GM19328 (cell line): ENCODE measurements at regions not wholly inside any gene's neighbourhood (a gene's known extent, or its start where the extent isn't known, plus 50 kb on each side); places are given as distances from the start of the nearest gene placed in this dataset.

Experiments used
- ATAC-seq: cut with Tn5 transposase; IDR thresholded peaks from one replicate; pipeline ENCODE4 v1.9.1; 2021; ENCODE audit warnings: mild to moderate bottlenecking, moderate library complexity; ENCODE audit not compliant: unreplicated experiment

DNA sequence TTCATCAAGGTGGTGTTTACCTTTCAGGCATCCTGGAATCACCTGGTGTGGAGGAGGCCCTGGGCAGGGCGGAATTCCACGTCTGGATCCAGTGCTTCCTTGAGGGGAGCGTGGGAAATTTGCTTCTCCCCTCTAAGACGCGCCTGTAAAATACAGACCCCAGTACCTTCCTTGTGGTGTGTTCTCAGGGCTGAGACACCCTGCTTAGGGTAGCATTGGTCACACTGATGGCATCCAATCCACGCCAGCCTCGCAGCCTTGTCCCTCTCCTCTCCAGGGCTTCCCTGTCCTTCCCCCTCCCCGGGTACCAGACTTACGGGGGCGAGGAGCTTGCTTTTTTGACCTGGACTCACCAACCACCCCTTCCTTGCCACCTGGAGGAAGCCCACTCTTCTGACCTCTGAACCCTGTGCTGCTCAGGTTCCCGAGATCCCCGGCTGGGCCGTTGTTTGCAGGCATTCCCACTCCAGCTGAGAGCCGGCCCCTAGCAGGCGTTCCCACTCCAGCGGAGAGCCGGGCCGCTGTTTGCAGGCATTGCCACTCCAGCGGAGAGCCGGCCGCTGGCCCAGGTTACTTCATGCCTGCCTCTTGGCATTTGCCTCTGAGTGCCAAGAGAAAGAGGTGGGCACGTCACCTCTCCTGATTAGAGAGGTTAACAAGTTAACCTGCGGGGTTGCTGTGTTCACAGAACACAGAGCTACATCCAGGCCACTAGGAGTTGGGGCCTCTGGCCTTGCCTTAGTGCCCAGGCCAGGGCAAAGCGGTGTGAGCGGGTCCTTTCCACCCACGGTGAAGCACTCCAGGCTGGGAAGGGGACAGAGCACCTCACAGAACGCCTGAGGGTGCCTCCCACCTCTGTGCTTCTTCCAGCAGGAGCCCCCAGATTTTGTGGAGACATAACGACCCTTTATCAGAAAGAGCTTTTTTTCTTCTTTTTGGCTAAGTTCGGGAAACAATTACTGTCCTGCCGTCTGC, 254.0 kb upstream of the PPP2R2D start:
- no peak for ATAC-seq

DNA sequence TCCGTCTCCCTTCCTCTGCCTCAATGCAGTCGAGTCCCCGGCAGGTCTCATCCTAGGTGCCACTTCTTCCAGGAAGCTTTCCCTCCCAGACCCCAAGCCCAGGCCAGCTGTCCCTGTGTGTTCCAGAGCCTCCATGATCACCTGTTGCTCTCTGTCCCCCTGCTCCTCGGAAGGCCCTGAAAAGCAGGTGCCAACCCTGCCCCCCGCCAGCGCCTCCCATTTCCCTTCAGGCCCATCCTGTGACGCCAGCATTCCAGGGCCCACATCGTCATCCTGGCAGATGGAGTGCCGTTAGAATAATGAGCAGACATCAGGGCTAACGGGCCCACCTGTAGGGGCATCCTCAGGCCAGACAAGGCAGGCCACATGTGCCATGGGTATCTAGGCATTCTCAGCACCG, 253.0 kb upstream of the PPP2R2D start:
- ATAC-seq = no peak

DNA sequence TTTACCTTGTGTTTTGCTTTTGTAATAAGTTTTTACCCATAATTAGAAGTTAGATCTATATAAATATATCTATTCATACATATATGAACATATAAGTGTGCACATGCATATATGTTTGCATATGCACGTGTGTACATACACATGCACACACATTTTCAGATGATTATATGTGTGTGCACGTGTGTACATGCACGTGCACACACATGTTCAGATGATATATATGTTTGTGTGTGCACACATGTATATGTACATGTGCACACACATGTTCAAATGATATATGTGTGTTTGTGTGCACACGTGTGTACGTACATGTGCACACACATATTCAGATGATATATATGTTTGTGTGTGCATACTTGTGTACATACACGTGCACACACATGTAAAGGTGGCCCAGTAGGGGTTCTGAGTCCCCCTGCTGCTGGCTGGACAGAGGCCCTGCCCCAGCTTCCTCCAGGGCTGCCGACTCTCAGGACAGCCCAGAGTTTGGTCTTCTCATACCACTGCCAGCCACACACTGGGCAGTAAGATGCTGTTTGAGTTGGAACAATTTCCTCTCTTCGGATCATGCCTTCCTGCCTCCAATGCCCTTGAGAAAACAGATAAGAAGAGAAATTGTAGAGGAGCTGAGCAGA, 252.3 kb upstream of the PPP2R2D start:
- no peak for ATAC-seq

DNA sequence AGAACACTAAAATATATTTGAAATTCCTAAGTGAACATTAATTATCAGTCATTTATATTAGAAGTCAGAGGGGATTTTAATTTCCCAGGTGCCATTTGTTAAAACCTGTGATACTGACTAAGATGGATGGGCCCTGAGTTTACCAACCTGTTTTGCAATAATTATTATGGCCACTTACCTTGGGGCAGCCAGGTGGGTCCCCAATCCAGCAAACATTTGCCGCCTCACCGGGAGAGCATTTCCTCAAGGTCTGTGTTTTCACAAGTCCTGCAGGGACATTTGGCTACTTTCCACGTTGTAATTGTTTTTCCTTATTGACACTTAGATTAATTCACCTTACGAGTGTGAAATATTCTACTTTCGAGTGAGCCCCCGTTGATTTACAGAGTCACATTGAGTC, 251.2 kb upstream of the PPP2R2D start:
- no peak for ATAC-seq

DNA sequence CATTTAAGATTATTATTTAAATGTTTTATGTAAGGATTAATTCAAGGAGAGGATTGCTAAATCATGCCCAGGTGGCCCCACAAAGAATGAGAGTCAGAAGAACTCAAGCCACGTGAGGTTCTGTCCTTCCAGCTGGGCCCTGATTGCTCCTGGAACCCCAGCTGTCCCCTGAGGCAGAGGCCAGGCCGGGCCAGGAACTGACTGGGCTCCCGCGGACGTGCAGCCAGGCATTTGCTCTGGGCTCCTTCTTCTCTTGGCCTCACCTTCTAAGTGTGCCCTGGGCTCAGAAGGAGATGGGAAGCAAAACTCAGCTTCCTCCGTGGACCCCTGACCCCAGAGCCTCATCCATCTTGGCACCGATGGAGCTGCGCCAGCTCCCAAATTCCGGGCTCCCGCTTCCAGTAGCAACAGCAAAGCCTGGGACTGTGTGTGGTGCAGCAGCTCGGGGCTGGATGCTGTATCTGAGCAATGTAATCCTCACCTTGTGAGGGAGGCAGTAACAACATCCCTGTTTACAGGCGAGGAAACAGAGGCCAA, 250.6 kb upstream of the PPP2R2D start:
- no peak for ATAC-seq

DNA sequence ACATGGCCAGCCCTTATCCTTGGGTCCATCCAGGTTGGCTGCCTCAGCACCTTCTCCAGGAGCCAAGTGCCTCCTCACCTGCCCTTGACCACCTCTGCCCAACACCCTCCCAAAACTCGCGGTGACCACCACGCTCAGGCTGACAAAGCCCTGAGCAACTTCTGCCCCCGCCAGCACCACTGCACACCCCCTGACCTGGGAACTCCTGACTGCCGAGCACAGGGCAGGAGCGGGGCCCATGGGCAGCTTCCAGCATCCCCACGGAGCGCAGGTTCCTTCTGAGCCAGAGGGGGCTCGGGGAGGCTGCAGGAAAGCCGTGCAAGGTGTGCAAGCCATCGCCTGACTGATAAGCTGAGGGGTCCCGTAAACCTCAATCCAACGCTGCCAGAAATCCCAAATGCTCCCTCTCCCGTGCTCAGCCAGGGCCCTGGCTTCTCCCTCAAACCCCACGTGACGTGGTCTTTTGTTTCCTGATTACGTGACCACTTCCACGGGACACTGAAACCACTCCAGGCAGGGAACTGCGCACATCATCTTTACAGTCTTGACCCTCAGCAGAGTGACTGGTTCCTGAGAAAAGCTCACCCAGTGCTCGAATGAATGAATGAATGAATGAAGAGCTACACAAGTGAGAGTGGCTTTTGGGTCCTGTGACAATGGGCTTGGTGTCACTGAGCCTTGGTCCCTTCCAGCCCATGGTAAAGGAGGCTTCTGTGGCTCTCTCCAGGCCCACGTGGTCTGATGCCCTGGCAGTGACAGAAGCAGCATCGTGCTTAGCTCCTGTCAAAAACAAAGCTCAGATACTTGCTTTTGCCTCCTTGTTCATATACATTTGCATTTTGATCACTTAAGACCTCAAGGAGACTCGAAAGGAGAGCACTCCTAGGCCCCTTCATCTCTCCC, 249.8 kb upstream of the PPP2R2D start:
- ATAC-seq = no peak

DNA sequence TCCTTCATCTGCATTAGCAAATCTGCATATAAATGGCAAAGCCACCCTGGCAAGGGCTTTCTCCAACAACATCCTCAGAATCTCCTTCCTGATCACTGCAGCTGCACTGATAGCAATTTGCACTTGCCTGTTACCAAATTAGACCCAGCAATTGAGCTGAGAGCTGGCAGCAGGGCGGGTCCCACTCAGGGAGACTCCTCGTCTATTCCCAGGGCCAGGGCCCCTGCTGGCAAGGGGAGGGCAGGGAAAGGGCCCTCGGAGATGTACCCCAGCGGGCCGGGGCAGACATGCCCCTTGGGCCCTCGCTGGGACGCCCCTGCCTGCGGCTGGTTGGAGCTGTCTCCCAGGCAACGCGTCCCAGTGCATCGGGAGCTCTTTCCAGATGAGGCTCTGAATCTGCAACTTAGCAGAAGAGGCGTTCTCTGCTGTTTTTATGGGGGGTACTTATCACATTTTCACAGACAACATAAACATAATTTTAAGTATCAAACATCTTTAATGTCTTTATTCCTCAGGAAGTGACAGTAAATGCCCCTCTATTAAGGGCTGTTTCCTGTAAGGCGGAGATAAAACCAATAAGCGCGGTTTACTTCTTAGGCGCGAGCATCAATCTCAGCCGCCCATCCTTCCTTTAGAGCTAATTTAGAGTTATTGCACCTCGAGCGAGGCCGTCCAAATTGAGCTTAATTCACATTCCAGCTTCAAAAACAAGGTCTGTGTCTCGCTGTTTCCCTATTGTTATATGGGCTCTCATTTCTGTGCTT, 249.0 kb upstream of the PPP2R2D start:
- no peak for ATAC-seq

DNA sequence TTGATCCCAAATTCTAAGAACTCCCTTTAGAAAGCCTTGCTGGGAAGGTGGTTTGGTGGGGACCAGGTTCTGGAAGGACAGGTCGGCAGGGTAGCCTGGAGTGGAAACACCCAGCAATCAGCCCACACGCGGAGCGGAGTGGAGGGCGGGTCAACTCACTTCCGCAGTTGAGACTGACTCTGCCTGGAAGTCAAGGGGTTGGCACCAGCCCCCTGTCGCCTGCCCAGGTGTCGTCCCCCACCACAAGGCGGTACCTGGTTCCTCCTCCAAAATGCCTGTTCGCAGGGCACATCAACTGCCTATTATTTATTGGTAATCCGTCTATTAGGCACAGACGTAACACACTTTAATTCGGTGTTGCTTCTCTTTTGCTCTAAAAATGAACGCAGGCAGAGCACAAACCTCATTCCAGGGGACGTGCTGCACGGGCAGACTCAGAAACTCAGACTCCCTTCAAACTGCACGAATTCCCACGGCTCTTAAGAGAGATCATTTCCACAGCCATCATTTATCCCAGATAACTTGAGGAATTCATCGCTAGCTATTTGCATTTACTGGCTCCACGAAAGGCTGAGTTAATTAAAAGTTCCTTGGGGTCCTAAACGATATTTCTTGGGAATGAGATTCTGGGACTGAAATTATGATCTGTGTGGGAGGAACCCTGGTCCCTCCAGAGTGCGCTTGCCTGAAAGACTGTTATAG, 248.2 kb upstream of the PPP2R2D start:
- no peak for ATAC-seq

DNA sequence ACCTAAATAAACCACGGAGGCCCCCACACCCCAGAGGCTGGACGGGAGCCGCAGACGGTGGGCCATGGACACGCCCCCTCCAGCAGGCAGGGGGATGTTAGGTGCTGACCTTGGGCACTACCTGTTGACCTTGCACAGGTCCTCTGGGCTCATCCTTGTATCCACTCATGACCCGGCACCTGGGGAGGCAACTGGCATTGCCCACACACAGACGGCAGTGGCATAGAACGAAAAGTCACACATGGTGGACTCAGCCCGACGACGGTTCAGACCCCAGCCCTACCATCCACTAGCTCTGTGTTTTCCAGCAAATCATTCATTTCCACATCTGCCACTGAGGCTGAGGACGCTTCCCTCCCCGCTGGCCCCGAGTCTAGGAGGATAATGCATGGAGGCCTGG, 247.7 kb upstream of the PPP2R2D start:
- no peak for ATAC-seq

DNA sequence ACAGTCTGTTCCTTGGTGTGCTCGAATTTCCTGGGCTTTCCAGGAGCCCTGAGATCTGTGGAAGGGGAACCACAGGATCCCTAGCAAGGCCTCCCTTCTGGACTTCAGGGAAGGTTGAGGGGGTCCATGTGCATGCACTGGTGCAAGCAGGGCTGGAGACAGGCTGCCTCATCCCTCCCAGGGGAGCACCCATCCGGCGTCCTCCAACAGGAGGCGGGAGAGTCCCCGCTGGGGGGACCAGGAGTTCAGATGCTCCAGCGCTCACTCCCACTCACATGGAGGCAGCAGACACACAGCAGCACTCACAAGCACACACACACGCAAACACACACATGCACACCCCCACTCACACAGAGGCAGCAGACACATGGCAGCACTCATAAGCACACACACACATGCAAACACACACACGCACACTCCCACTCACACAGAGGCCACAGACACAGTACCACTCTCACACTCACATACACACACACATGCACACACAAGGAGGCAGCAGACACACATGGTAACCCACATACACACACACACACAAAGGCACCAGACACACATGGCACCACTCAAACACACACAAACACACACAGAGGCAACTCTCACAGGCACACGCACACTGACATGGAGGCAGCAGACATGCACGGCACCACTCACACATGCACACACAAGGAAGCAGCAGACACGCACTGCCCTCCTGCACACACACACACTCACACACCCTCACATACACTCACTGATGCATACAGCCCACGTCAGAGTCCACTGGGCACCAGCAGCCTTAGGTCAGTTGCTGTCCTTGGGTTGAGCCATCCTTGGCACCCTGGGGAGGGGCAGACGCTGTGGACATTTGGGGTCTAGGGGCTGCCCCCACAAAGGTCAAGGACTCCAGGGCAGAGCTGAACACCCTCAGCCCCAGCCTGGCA, 247.0 kb upstream of the PPP2R2D start:
- ATAC-seq = no peak

DNA sequence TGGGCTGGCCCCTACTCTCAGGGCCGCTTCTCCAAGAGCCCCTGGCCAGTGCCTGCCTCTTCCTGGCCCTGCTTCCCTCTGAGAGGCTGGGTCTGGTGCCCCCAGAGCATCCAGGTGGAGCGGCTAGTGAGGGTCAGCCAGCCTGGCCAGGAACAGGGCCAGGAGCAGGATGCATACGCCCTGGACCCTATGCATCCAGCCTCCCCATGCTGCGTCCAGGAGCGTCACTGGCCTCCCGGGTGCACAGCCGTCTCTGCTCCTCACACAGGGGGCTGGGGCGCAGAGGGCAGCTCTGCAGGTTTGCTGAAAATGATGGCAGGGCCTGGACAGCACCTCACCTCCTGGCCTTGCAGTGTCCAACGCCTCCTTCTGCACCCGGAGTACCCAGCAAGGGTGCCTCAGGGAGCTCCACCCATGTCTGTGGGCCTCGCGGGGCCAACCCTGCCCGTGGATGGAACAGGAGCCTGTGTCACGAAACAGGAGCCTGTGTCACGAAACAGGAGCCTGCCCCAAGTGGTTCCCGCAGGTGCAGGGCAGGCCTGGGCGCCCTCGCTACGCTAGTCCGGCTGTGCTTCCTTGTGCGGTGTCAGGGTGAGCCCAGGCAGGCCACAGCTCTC, 246.2 kb upstream of the PPP2R2D start:
- no peak for ATAC-seq

DNA sequence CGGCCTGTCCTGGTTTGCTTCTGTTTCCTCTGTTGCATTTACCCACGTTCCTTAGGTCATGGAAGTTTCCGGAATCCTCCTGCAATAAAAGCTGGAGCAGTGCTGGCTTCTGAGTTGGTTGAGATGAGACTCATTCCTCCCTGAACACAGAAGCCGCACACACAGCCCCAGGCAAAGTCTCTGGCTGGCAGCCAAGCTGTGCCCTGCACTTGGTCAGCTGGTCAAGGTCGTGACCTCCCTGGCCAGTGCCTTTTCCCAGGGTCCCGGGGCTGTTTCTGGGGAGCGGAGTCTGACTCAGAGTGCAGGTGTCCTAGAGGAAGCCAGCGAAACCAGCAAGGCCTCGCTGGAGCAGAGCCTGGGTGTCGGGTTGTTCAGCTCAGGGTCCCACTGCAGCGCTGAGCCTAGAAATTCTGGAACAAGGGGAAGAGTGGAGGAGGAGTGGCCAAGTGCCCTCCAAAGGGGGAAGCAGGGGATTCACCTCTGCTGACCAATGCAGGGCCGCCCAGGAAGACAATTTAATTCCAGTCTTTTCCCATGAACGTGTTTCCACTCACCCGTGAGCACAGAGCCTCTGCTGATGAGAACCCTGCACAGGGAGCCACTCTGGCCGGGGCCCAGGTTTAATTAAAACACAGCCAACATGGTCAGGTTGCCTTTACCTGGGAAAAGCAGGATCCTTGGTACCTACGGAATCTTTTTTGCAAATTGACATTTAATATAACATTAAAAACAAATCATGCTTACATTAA, 245.5 kb upstream of the PPP2R2D start:
- ATAC-seq = no peak

DNA sequence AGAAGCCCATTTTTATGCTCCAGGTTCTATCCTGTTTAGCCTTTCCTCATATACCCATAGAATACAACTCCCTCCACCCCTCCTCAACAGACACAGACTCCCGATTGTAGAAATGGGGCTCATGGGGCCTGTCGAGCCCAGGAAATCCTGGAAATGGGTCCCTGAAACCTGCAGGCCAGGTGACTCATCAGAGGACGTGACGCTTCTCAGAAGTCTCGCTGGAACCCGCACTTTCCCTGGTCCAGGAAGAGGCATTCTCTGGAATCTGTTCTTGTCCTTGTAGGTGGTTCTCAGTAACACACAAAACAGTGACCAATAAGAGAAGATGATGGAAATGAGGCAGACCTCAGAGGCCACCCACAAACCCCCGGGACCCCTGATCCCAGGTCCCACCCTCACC, 244.8 kb upstream of the PPP2R2D start:
- ATAC-seq = no peak

DNA sequence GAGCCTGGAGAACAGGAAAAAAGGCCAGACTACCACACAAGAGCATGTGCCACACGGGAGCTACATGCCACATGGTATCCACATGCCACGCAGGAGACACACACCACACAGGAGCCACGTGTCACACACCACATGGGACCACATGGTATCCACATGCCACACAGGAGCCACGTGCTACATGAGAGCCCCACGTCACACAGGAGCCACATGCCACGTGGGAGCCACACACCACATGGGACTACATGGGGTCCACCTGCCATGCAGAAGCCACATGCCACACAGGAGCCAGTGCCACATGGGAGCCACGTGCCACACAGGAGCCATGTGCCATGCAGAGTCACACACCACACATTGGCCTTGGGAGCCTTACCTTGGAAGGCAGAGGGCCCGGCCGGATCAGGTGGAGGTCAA, 244.4 kb upstream of the PPP2R2D start:
- ATAC-seq = no peak

DNA sequence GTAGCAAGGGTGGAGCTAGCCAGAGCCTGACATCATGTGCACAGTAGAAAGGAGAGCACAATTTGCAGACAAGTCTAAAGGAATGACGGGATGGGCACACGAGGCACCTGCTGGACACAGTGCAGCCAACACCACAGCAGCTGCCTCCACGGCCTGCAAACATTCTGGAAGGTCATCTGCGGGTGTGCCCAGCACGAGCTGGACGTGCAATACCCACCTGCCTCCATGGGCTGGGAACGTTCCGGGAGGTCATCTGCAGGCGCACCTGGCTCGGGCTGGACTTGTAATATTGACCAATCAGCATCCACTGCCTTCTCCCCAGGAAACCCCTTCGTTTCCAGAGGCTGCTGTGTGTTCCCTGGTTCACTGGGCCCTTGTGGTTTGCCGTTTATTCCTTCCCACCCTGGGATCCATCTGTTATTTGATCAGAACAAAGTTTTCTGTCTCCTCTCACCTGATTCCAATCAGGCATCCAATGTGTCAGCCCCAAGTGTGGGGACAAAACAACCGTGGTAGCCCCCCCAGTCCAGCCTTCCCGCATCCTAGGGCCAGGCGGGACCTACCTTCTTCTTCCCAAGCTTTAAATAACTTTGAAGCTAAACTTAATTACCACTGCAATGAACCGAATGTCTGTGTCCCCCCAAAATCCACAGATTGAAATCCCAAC, 243.4 kb upstream of the PPP2R2D start:
- no peak for ATAC-seq

DNA sequence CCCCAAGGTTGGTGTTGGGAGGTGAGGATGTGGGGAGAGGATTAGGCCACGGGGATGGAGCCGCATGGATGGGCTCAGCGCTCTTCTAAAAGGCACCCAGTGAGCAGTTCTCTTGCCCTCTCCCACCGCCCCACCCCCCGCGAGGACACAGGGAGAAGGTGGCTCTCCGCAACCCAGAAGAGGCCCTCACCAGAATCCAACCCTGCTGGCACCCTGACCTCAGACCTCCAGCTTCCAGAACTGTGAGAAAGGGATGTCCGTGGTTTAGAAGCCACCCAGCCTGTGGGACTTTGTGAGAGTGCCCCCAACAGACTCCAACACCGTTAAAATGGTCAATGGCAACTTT, 242.8 kb upstream of the PPP2R2D start:
- no peak for ATAC-seq

DNA sequence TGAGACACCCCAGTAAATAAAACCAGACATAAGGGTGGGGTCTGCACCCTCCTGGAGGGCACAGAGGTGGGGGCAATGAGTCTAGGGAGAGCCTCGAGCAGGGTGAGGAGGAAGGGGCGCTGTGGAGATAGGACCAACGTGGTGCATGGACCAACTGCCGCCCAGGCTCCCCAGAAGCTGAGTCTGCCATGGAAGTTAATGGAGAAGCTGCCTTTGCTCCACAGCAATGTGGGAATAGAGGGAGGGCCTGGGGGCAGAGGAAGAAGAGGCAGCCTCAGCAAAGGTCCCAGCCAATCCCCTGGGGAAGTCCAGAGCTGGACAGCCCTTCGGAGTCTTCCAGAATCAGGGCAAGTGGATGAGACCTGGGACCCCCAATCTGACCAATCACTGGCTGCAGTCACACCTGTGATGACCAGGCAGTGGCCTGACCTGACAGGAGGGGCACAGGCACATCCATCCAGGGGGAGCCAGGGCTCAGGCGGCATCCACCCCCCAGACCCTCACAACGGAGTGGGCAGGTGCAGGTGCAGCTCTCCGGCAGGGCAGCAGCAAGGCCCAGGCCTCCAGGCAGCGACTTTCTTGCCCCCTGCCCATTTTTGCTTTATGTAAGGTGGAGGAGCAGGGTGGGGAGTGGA, 242.2 kb upstream of the PPP2R2D start:
- no peak for ATAC-seq
